ENCODE measurements at regions not wholly inside any gene's neighbourhood (a gene's known extent, or its start where the extent isn't known, plus 50 kb on each side); places are given as distances from the start of the nearest gene placed in this dataset.

- no peak for TF ChIP-seq CTCF (IDR thresholded peaks at IDR 0.05; ENCODE audit: low read depth, low read length)
- Histone ChIP-seq H3K27me3 (no peaks in the 10 kb centered on the region; the same call in 1 of the 2 replicates), H3K4me1 (no peaks in the 10 kb centered on the region), H3K36me3 (no peaks in the 10 kb centered on the region), H3K9me3 (no peaks in the 10 kb centered on the region), H3K4me3 (ENCODE audit: low read depth, low read length) (no peak overlapping the region)
- no peak for DNase-seq
Observed at GRCh38 chr10:30233186-30233959, 115.7 kb downstream of the MTPAP start.

GRCh38 chr10:30231709-30232108 is 117.4 kb downstream of the MTPAP start:
- TF ChIP-seq CTCF (IDR thresholded peaks at IDR 0.05; ENCODE audit: low read depth, low read length), result no peak
- H3K9me3 ChIP-seq, result no peaks in the 10 kb centered on the region
- no peak overlapping the region for H3K4me3 ChIP-seq (ENCODE audit: low read depth, low read length)
- H3K27me3 ChIP-seq, result no peaks in the 10 kb centered on the region
- H3K4me1 ChIP-seq, result no peaks in the 10 kb centered on the region
- no peak for DNase-seq
- no peaks in the 10 kb centered on the region for H3K36me3 ChIP-seq

- no peak for TF ChIP-seq CTCF (IDR thresholded peaks at IDR 0.05; ENCODE audit: low read depth, low read length)
- Histone ChIP-seq H3K9me3 (no peaks in the 10 kb centered on the region), H3K27me3 (no peaks in the 10 kb centered on the region), H3K4me1 (no peaks in the 10 kb centered on the region), H3K4me3 (ENCODE audit: low read depth, low read length) (no peak overlapping the region), H3K36me3 (no peaks in the 10 kb centered on the region)
- no peak for DNase-seq
Observed at GRCh38 chr10:30231071-30231652, 117.9 kb downstream of the MTPAP start.

GRCh38 chr10:30229536-30229935 is 119.5 kb downstream of the MTPAP start:
- Histone ChIP-seq H3K9me3 (no peaks in the 10 kb centered on the region), H3K4me3 (ENCODE audit: low read depth, low read length) (no peak overlapping the region), H3K4me1 (no peaks in the 10 kb centered on the region), H3K36me3 (no peaks in the 10 kb centered on the region), H3K27me3 (no peaks in the 10 kb centered on the region)
- no peak for TF ChIP-seq CTCF (IDR thresholded peaks at IDR 0.05; ENCODE audit: low read depth, low read length)
- no peak for DNase-seq

- Histone ChIP-seq H3K9me3 (no peaks in the 10 kb centered on the region), H3K4me3 (ENCODE audit: low read depth, low read length) (no peak overlapping the region), H3K4me1 (no peaks in the 10 kb centered on the region), H3K27me3 (no peaks in the 10 kb centered on the region), H3K36me3 (no peaks in the 10 kb centered on the region)
- DNase-seq, result no peak
- TF ChIP-seq CTCF (IDR thresholded peaks at IDR 0.05; ENCODE audit: low read depth, low read length), result no peak
Observed at GRCh38 chr10:30228417-30229036, 120.6 kb downstream of the MTPAP start.

- H3K27me3 ChIP-seq, result no peaks in the 10 kb centered on the region
- H3K4me3 ChIP-seq (ENCODE audit: low read depth, low read length), result no peak overlapping the region
- DNase-seq, result no peak
- TF ChIP-seq CTCF (IDR thresholded peaks at IDR 0.05; ENCODE audit: low read depth, low read length), result no peak
- no peaks in the 10 kb centered on the region for H3K36me3 ChIP-seq
- no peaks in the 10 kb centered on the region for H3K9me3 ChIP-seq
- H3K4me1 ChIP-seq, result no peaks in the 10 kb centered on the region
Observed at GRCh38 chr10:30227481-30227880, 121.6 kb downstream of the MTPAP start.
